OCI-LY1 (cell line): ENCODE measurements at regions not wholly inside any gene's neighbourhood (a gene's known extent, or its start where the extent isn't known, plus 50 kb on each side); places are given as distances from the start of the nearest gene placed in this dataset.

Experiments used
- H2AFZ ChIP-seq: fragments of 200-600 bp; sonication (generic), shearing (Covaris generic); 2 replicates; pipeline ENCODE4 v1.6.0; 2014; ENCODE audit warnings: antibody characterized with exemption, mild to moderate bottlenecking, low read length
- H3F3A ChIP-seq: fragments of 200-600 bp; sonication (generic), shearing (Covaris generic); 2 replicates; pipeline ENCODE4 v1.6.0; 2014; ENCODE audit warnings: mild to moderate bottlenecking, antibody characterized with exemption, low read length, moderate library complexity; ENCODE audit not compliant: insufficient read depth
- H3K27ac ChIP-seq: fragments of 200-600 bp; sonication (generic); 2 replicates; pipeline ENCODE4 v1.5.1; 2014; ENCODE audit warnings: low read length, mixed run types, mild to moderate bottlenecking, low read depth; ENCODE audit not compliant: poor library complexity, severe bottlenecking
- H3K27me3 ChIP-seq: fragments of 200-600 bp; sonication (generic); 2 replicates; pipeline ENCODE4 v1.6.0; 2014; ENCODE audit warnings: antibody characterized with exemption, mild to moderate bottlenecking, low read length, moderate library complexity; ENCODE audit not compliant: insufficient read depth
- H3K36me3 ChIP-seq: fragments of 200-600 bp; sonication (generic); 2 replicates; pipeline ENCODE4 v1.6.1; 2014; ENCODE audit warnings: mild to moderate bottlenecking, antibody characterized with exemption, low read length, moderate library complexity, mixed read lengths; ENCODE audit not compliant: insufficient read depth
- H3K4me1 ChIP-seq: fragments of 200-600 bp; sonication (generic); 2 replicates; pipeline ENCODE4 v1.5.1; 2014; ENCODE audit warnings: mild to moderate bottlenecking, low read length, moderate library complexity; ENCODE audit not compliant: insufficient read depth, severe bottlenecking
- H3K4me2 ChIP-seq: fragments of 200-600 bp; sonication (generic), shearing (Covaris generic); 2 replicates; pipeline ENCODE4 v1.6.1; 2014; ENCODE audit warnings: low read length
- H3K4me3 ChIP-seq: fragments of 200-600 bp; sonication (generic); 2 replicates; pipeline ENCODE4 v1.5.1; 2014; ENCODE audit warnings: low read length, low read depth, mild to moderate bottlenecking, mixed read lengths; ENCODE audit not compliant: poor library complexity, severe bottlenecking
- H3K79me2 ChIP-seq: fragments of 200-600 bp; shearing (Covaris generic); 2 replicates; pipeline ENCODE4 v1.6.1; 2016; ENCODE audit warnings: mixed run types, low read length, mixed read lengths; ENCODE audit not compliant: insufficient read depth
- H3K9ac ChIP-seq: fragments of 200-600 bp; sonication (generic), shearing (Covaris generic); 2 replicates; pipeline ENCODE4 v1.6.1; 2014; ENCODE audit warnings: mild to moderate bottlenecking, low read length, mixed read lengths
- H3K9me2 ChIP-seq: fragments of 200-600 bp; sonication (generic), shearing (Covaris generic); 2 replicates; pipeline ENCODE4 v1.6.1; 2014; ENCODE audit warnings: low read depth, mild to moderate bottlenecking, low read length, mixed read lengths
- H3K9me3 ChIP-seq: fragments of 200-600 bp; shearing (Covaris generic); 2 replicates; pipeline ENCODE4 v1.6.1; 2014; ENCODE audit warnings: low read length, mixed read lengths
- H4K20me1 ChIP-seq: fragments of 200-600 bp; sonication (generic), shearing (Covaris generic); 2 replicates; pipeline ENCODE4 v1.6.0; 2016; ENCODE audit warnings: mild to moderate bottlenecking, low read length; ENCODE audit not compliant: insufficient read depth
- EZH2 ChIP-seq: fragments of 200-600 bp; sonication (generic), shearing (Covaris generic); IDR thresholded peaks from 2 replicates; pipeline ENCODE4 v1.8.0; 2017; ENCODE audit warnings: borderline replicate concordance, mixed run types, mild to moderate bottlenecking, antibody characterized with exemption, low read length, moderate library complexity, mixed read lengths
- TF ChIP-seq, protein P1 (sequence below): fragments of 200-600 bp; sonication (generic), shearing (Covaris generic); IDR thresholded peaks from 2 replicates; pipeline ENCODE4 v1.5.1; 2017; ENCODE audit warnings: mild to moderate bottlenecking, antibody characterized with exemption, low read length, moderate library complexity, mixed read lengths

DNA sequence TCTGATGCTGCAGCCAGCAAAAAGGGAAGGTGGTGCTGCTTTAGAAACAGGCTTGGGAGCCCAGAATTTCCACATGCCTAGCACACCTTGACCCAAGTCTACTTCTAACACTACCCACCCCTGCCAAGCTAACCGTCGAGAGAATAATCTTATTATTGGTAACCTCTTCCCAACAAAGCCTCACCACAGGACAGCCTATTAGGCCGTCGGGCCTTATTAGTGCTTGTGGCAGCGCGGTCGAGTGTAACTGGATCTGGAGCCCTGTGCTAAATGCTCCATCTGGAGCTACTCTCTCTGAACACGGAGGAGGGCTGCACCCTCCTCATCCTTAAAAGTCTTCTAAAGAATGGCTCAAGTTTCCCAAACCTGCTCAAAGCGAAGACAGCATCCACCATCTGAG is 165.5 kb upstream of the NFIA start:
- Histone ChIP-seq H4K20me1 (no peaks in the 10 kb centered on the region), H3K79me2 (no peaks in the 10 kb centered on the region), H3K9me3 (no peaks in the 10 kb centered on the region), H3K9me2 (no peaks in the 10 kb centered on the region), H3K9ac (no peak overlapping the region), H3F3A (no peaks in the 10 kb centered on the region), H3K4me2 (no peak overlapping the region), H3K4me3 (no peak overlapping the region), H3K36me3 (no peaks in the 10 kb centered on the region), H3K27me3 (no peaks in the 10 kb centered on the region), H3K4me1 (no peaks in the 10 kb centered on the region), H2AFZ (no peak overlapping the region), H3K27ac (no peak overlapping the region)
- TF ChIP-seq EZH2, result no peak
- TF ChIP-seq, protein P1, sequence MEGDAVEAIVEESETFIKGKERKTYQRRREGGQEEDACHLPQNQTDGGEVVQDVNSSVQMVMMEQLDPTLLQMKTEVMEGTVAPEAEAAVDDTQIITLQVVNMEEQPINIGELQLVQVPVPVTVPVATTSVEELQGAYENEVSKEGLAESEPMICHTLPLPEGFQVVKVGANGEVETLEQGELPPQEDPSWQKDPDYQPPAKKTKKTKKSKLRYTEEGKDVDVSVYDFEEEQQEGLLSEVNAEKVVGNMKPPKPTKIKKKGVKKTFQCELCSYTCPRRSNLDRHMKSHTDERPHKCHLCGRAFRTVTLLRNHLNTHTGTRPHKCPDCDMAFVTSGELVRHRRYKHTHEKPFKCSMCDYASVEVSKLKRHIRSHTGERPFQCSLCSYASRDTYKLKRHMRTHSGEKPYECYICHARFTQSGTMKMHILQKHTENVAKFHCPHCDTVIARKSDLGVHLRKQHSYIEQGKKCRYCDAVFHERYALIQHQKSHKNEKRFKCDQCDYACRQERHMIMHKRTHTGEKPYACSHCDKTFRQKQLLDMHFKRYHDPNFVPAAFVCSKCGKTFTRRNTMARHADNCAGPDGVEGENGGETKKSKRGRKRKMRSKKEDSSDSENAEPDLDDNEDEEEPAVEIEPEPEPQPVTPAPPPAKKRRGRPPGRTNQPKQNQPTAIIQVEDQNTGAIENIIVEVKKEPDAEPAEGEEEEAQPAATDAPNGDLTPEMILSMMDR, result no peak

DNA sequence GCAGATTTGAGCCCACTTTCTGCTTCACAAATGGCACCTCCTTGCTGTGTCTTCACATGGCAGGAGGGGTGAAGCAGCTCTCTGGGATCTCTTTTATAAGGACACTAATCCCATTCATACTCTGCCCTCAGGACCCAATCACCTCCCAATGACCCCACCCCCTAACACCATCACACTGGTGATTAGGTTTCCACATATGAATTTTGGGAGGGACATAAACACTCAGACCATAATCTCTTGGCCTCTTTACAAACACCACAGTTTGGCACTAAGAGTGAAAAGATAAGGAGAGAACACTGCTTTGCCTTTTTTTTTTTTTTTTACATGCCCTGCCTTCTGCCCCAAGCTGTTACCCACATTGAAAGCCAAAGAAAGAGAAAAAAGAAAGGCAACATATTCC is 166.2 kb upstream of the NFIA start:
- TF ChIP-seq, protein P1, result no peak
- no peak for TF ChIP-seq EZH2
- H3K4me2 ChIP-seq, result no peak overlapping the region
- H3F3A ChIP-seq, result no peaks in the 10 kb centered on the region

GRCh38 chr1:60915441-60915840 is 166.9 kb upstream of the NFIA start:
- H3K4me3 ChIP-seq, result no peak overlapping the region
- H3K79me2 ChIP-seq, result no peaks in the 10 kb centered on the region
- no peaks in the 10 kb centered on the region for H4K20me1 ChIP-seq
- no peaks in the 10 kb centered on the region for H3K36me3 ChIP-seq
- no peak overlapping the region for H2AFZ ChIP-seq
- H3K27ac ChIP-seq, result no peak overlapping the region
- no peak overlapping the region for H3K4me2 ChIP-seq
- TF ChIP-seq, protein P1, result no peak
- TF ChIP-seq EZH2, result no peak
- H3K27me3 ChIP-seq, result no peaks in the 10 kb centered on the region
- H3K9me3 ChIP-seq, result no peaks in the 10 kb centered on the region
- H3K4me1 ChIP-seq, result no peaks in the 10 kb centered on the region
- no peak overlapping the region for H3K9ac ChIP-seq
- no peaks in the 10 kb centered on the region for H3K9me2 ChIP-seq
- H3F3A ChIP-seq, result no peaks in the 10 kb centered on the region

More for the DNA sequence above, 166.2 kb upstream of the NFIA start:
- Histone ChIP-seq H4K20me1 (no peaks in the 10 kb centered on the region), H3K4me3 (no peak overlapping the region), H3K27me3 (no peaks in the 10 kb centered on the region), H3K9me3 (no peaks in the 10 kb centered on the region), H3K36me3 (no peaks in the 10 kb centered on the region), H3K9ac (no peak overlapping the region), H3K4me1 (no peaks in the 10 kb centered on the region), H2AFZ (no peak overlapping the region), H3K27ac (no peak overlapping the region), H3K9me2 (no peaks in the 10 kb centered on the region), H3K79me2 (no peaks in the 10 kb centered on the region)
